CD4-positive, alpha-beta memory T cell (primary cell): ENCODE measurements at regions not wholly inside any gene's neighbourhood (a gene's known extent, or its start where the extent isn't known, plus 50 kb on each side); places are given as distances from the start of the nearest gene placed in this dataset.

Experiments
- CTCF ChIA-PET: fragments of 350-600 bp; sonication (Branson Sonifier 250); formaldehyde crosslinking; loops from one replicate; lab custom pipeline; 2021; ENCODE audit warnings: inconsistent platforms; ENCODE audit not compliant: partially characterized antibody; lab: Charles Lee
- POLR2A ChIA-PET: fragments of 350-600 bp; sonication (Branson Sonifier 250); formaldehyde crosslinking; loops from one replicate; lab custom pipeline; 2021; ENCODE audit not compliant: partially characterized antibody; lab: Charles Lee
- DNase-seq, 5 donors: peaks; one replicate each; pipeline versions ENCODE4 v3.0.0 to v3.0.0-alpha.2; 2020 to 2022; ENCODE audit warnings: mixed read lengths in 1 of 5
- H3K27ac ChIP-seq: one replicate; pipeline ENCODE4 v1.7.0; 2013; ENCODE audit warnings: low read depth, low read length
- H3K27me3 ChIP-seq: 2 replicates; pipeline ENCODE4 v1.7.0; 2013; ENCODE audit warnings: mild to moderate bottlenecking, low read length, moderate library complexity; ENCODE audit not compliant: insufficient read depth
- H3K36me3 ChIP-seq: 2 replicates; pipeline ENCODE4 v1.7.0; 2013; ENCODE audit warnings: mild to moderate bottlenecking, low read length, moderate library complexity; ENCODE audit not compliant: insufficient read depth
- H3K4me1 ChIP-seq: 2 replicates; pipeline ENCODE4 v1.7.0; 2013; ENCODE audit warnings: mild to moderate bottlenecking, low read length, moderate library complexity; ENCODE audit not compliant: insufficient read depth
- H3K4me3 ChIP-seq, 2 donors: one replicate each; pipeline ENCODE4 v1.7.0; 2013; ENCODE audit warnings: low read length in 2 of 2, mild to moderate bottlenecking in 1 of 2
- H3K9me3 ChIP-seq, 2 donors: one replicate each; pipeline ENCODE4 v1.7.0; 2013; ENCODE audit warnings: low read length in 2 of 2, control low read depth in 1 of 2; ENCODE audit not compliant: control insufficient read depth in 1 of 2
- H3K27ac Mint-ChIP-seq, 7 donors: one replicate each; pipeline ENCODE4 v1.8.0; 2020 to 2021; ENCODE audit warnings: mixed read lengths in 7 of 7, mild to moderate bottlenecking in 6 of 7, inconsistent platforms in 3 of 7, moderate library complexity in 3 of 7
- H3K27me3 Mint-ChIP-seq, 2 donors: one replicate each; pipeline ENCODE4 v1.8.0; 2020 to 2021; ENCODE audit warnings: mixed read lengths in 2 of 2
- H3K36me3 Mint-ChIP-seq, 2 donors: one replicate each; pipeline ENCODE4 v1.8.0; 2020 to 2021; ENCODE audit warnings: mixed read lengths in 2 of 2, inconsistent platforms in 1 of 2, mild to moderate bottlenecking in 1 of 2
- H3K4me1 Mint-ChIP-seq, 4 donors: one replicate each; pipeline ENCODE4 v1.8.0; 2020 to 2021; ENCODE audit warnings: mixed read lengths in 4 of 4, mild to moderate bottlenecking in 1 of 4
- H3K4me3 Mint-ChIP-seq, 8 donors: one replicate each; pipeline ENCODE4 v1.8.0; 2020 to 2021; ENCODE audit warnings: mixed read lengths in 8 of 8, mild to moderate bottlenecking in 7 of 8, moderate library complexity in 6 of 8, inconsistent platforms in 3 of 8
- H3K9me3 Mint-ChIP-seq, 8 donors: one replicate each; pipeline ENCODE4 v1.8.0; 2020 to 2021; ENCODE audit warnings: mixed read lengths in 8 of 8, mild to moderate bottlenecking in 5 of 8, inconsistent platforms in 3 of 8, moderate library complexity in 1 of 8
- intact Hi-C: fragments of 100-400 bp; cut with micrococcal nuclease; formaldehyde crosslinking; loops from one replicate; pipeline ENCODE4 v1.15.1; 2023

DNA sequence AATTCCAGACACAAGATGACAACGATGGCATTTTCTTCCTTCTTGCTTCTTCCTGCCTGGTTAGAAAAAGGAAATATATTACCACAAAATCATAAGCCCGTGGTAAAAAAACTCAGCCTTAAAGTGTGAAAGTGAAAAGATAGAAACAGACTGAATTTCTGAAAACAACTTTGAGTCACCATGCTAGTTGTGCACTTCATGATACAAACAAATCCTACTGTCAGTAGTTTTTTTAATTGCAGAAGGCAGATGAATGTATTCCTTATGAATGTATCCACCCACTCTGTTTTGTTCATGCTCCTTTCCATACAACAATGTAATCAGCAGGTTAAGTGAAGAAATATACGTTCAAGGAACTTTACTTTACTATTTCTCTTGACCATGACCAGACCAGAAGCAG, 1144.7 kb downstream of the OTOL1 start:
- ChIA-PET CTCF (no interaction called here), POLR2A (no interaction called here)
- peaks cover 0 to 2% (median 0%) of the 10 kb centered on the region in 4 donors for H3K4me1 Mint-ChIP-seq
- no peak overlapping the region for H3K4me3 Mint-ChIP-seq
- H3K4me1 ChIP-seq: no peaks in the 10 kb centered on the region
- H3K9me3 ChIP-seq: no peaks in the 10 kb centered on the region
- H3K36me3 ChIP-seq: no peaks in the 10 kb centered on the region
- H3K9me3 Mint-ChIP-seq: peaks cover 0 to 11% (median 3%) of the 10 kb centered on the region in 8 donors
- no peak overlapping the region for H3K27ac ChIP-seq
- DNase-seq: no peak
- H3K4me3 ChIP-seq: no peak overlapping the region
- intact Hi-C loops: no loop called here
- H3K36me3 Mint-ChIP-seq: no peaks in the 10 kb centered on the region
- no peaks in the 10 kb centered on the region for H3K27me3 Mint-ChIP-seq
- H3K27me3 ChIP-seq: no peaks in the 10 kb centered on the region
- H3K27ac Mint-ChIP-seq: no peak overlapping the region

GRCh38 chr3:162641907-162642306, 1145.3 kb downstream of the OTOL1 start:
- Histone ChIP-seq H3K4me1 (no peaks in the 10 kb centered on the region), H3K27ac (no peak overlapping the region), H3K9me3 (no peaks in the 10 kb centered on the region), H3K36me3 (no peaks in the 10 kb centered on the region), H3K27me3 (no peaks in the 10 kb centered on the region), H3K4me3 (no peak overlapping the region)
- ChIA-PET POLR2A (no interaction called here), CTCF (no interaction called here)
- DNase-seq: no peak
- no peaks in the 10 kb centered on the region for H3K27me3 Mint-ChIP-seq
- no peak overlapping the region for H3K27ac Mint-ChIP-seq
- intact Hi-C loops: no loop called here
- H3K4me3 Mint-ChIP-seq: no peak overlapping the region
- H3K4me1 Mint-ChIP-seq: peaks cover 0 to 2% (median 0%) of the 10 kb centered on the region in 4 donors
- H3K9me3 Mint-ChIP-seq: peaks cover 2 to 16% (median 4%) of the 10 kb centered on the region in 8 donors
- H3K36me3 Mint-ChIP-seq: no peaks in the 10 kb centered on the region

GRCh38 chr3:162643245-162643644, 1146.6 kb downstream of the OTOL1 start:
- Mint-ChIP-seq H3K4me1 (peaks cover 0 to 2% (median 0%) of the 10 kb centered on the region in 4 donors), H3K27me3 (no peaks in the 10 kb centered on the region), H3K27ac (no peak overlapping the region), H3K4me3 (no peak overlapping the region), H3K9me3 (peaks cover 3 to 12% (median 7%) of the 10 kb centered on the region in 8 donors), H3K36me3 (no peaks in the 10 kb centered on the region)
- POLR2A ChIA-PET: no interaction called here
- Histone ChIP-seq H3K27ac (no peak overlapping the region), H3K4me3 (no peak overlapping the region), H3K9me3 (no peaks in the 10 kb centered on the region), H3K27me3 (no peaks in the 10 kb centered on the region), H3K36me3 (no peaks in the 10 kb centered on the region), H3K4me1 (no peaks in the 10 kb centered on the region)
- CTCF ChIA-PET: no interaction called here
- no peak for DNase-seq
- intact Hi-C loops: no loop called here

- Histone ChIP-seq H3K36me3 (no peaks in the 10 kb centered on the region), H3K4me3 (no peak overlapping the region), H3K27ac (no peak overlapping the region), H3K4me1 (no peaks in the 10 kb centered on the region), H3K27me3 (no peaks in the 10 kb centered on the region), H3K9me3 (no peaks in the 10 kb centered on the region)
- ChIA-PET POLR2A (no interaction called here), CTCF (no interaction called here)
- no peaks in the 10 kb centered on the region for H3K4me1 Mint-ChIP-seq
- no peak overlapping the region for H3K27ac Mint-ChIP-seq
- no peak for DNase-seq
- no peak overlapping the region for H3K4me3 Mint-ChIP-seq
- no peaks in the 10 kb centered on the region for H3K27me3 Mint-ChIP-seq
- peaks cover 3 to 15% (median 9%) of the 10 kb centered on the region in 8 donors for H3K9me3 Mint-ChIP-seq
- no peaks in the 10 kb centered on the region for H3K36me3 Mint-ChIP-seq
- intact Hi-C loops: no loop called here
These were observed 1150.7 kb downstream of the OTOL1 start for GRCh38 chr3:162647321-162647720.

GRCh38 chr3:162658003-162658402, 1161.4 kb downstream of the OTOL1 start:
- peaks cover 0 to 16% (median 5%) of the 10 kb centered on the region in 8 donors for H3K9me3 Mint-ChIP-seq
- no peak overlapping the region for H3K4me3 ChIP-seq
- no peak overlapping the region for H3K4me3 Mint-ChIP-seq
- H3K36me3 ChIP-seq: no peaks in the 10 kb centered on the region
- no peaks in the 10 kb centered on the region for H3K4me1 ChIP-seq
- H3K27me3 Mint-ChIP-seq: no peaks in the 10 kb centered on the region
- H3K9me3 ChIP-seq: no peaks in the 10 kb centered on the region
- no peaks in the 10 kb centered on the region for H3K36me3 Mint-ChIP-seq
- H3K27me3 ChIP-seq: no peaks in the 10 kb centered on the region
- no peak overlapping the region for H3K27ac Mint-ChIP-seq
- no peaks in the 10 kb centered on the region for H3K4me1 Mint-ChIP-seq
- intact Hi-C loops: no loop called here
- ChIA-PET CTCF (no interaction called here), POLR2A (no interaction called here)
- DNase-seq: no peak
- H3K27ac ChIP-seq: no peak overlapping the region

DNA sequence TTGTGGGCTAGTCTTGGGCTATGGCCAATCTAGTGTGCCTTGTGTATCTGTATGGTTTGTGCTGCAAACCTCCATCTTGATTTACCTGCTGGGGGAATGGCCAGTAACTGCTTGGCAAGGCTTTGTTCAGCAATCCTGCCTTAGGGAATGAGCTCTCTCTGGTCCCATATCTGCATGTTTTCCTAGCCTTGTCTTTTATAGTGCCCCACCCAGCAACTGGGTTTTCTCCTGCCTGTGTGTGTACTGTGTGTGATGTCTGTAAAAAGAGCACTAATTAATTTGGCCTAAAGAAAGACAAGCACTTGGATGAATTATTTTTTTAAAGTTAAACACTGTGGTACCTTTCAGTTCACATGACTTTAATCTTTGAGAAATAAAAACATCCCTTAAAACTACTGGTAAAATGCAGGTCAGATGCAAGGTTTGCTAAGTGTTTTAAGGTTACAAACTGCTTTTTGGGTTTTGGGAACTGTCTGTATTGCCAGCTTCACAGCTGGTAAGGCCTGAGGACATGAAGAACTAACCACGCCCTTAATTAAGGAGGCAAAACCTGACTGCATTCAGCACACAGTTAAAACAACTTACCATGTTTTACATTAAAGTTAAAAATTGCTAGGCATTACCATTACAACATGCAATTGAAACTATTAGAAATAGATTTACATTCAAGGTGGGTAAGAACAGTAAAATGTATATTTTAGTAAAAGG, 1169.2 kb downstream of the OTOL1 start:
- no peak for DNase-seq
- H3K4me1 ChIP-seq: no peaks in the 10 kb centered on the region
- CTCF ChIA-PET: no interaction called here
- POLR2A ChIA-PET: no interaction called here
- H3K4me3 ChIP-seq: no peak overlapping the region
- Mint-ChIP-seq H3K36me3 (no peaks in the 10 kb centered on the region), H3K27ac (no peak overlapping the region), H3K4me1 (no peaks in the 10 kb centered on the region), H3K27me3 (no peaks in the 10 kb centered on the region), H3K9me3 (peaks cover 0 to 6% (median 2%) of the 10 kb centered on the region in 8 donors), H3K4me3 (no peak overlapping the region)
- H3K9me3 ChIP-seq: no peaks in the 10 kb centered on the region
- H3K27ac ChIP-seq: no peak overlapping the region
- H3K36me3 ChIP-seq: no peaks in the 10 kb centered on the region
- H3K27me3 ChIP-seq: no peaks in the 10 kb centered on the region
- intact Hi-C loops: no loop called here

GRCh38 chr3:162666835-162667234, 1170.2 kb downstream of the OTOL1 start:
- H3K36me3 ChIP-seq: no peaks in the 10 kb centered on the region
- intact Hi-C loops: no loop called here
- no peaks in the 10 kb centered on the region for H3K9me3 ChIP-seq
- no peaks in the 10 kb centered on the region for H3K27me3 Mint-ChIP-seq
- no peaks in the 10 kb centered on the region for H3K4me1 ChIP-seq
- no peaks in the 10 kb centered on the region for H3K27me3 ChIP-seq
- ChIA-PET CTCF (no interaction called here), POLR2A (no interaction called here)
- no peak for DNase-seq
- peaks cover 0 to 8% (median 3%) of the 10 kb centered on the region in 8 donors for H3K9me3 Mint-ChIP-seq
- no peaks in the 10 kb centered on the region for H3K4me1 Mint-ChIP-seq
- no peaks in the 10 kb centered on the region for H3K36me3 Mint-ChIP-seq
- no peak overlapping the region for H3K4me3 Mint-ChIP-seq
- no peak overlapping the region for H3K27ac ChIP-seq
- H3K27ac Mint-ChIP-seq: no peak overlapping the region
- no peak overlapping the region for H3K4me3 ChIP-seq
